SK-N-SH treated with all-trans-retinoic acid at 6 μM for 48 hours (cell line): ENCODE measurements at regions not wholly inside any gene's neighbourhood (a gene's known extent, or its start where the extent isn't known, plus 50 kb on each side); places are given as distances from the start of the nearest gene placed in this dataset.

Experiments
- SNAI2 ChIP-seq: fragments of 250-450 bp; sonication (Bioruptor Pico); IDR thresholded peaks from 2 replicates; pipeline ENCODE4 v1.5.0; 2020; ENCODE audit warnings: mild to moderate bottlenecking, moderate library complexity
- TCF4 ChIP-seq: fragments of 250-450 bp; sonication (Bioruptor Pico); IDR thresholded peaks from 2 replicates; pipeline ENCODE4 v1.8.0; 2021; ENCODE audit warnings: mild to moderate bottlenecking, moderate library complexity, borderline replicate concordance
- ZC3H10 ChIP-seq: fragments of 250-450 bp; sonication (Bioruptor Pico); IDR thresholded peaks from 2 replicates; pipeline ENCODE4 v1.5.1; 2021; ENCODE audit warnings: mild to moderate bottlenecking, moderate library complexity
- ZFP3 ChIP-seq: fragments of 250-450 bp; sonication (Bioruptor Pico); IDR thresholded peaks from 2 replicates; pipeline ENCODE4 v1.5.0; 2020; ENCODE audit warnings: mild to moderate bottlenecking, moderate library complexity
- TF ChIP-seq, protein P1 (sequence below): fragments of 250-450 bp; sonication (Bioruptor Pico); IDR thresholded peaks from 2 replicates; pipeline ENCODE4 v1.8.0; 2020; ENCODE audit warnings: mild to moderate bottlenecking, moderate library complexity, borderline replicate concordance

DNA sequence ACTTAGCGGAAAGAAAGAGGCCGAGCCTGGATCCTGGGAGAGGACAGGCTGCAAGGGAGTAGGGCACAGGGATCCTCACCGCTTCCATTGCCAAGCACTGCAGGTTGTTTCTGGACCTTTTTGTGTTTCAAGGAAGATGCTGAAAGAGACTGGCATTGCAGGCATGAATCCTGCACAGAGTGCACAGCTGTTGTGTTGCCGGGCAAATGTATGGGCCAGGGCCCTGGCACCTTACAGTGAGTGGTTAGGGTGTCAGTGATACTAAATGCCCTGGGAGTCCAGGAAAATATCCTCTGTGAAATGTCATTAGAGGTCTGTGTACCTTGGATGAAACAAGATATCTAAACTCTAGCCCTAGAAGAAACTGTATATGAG, 145.5 kb upstream of the FGGY start:
- TF ChIP-seq ZC3H10 (CRISPR knock-in tag) (no peak), SNAI2 (CRISPR knock-in tag) (no peak), ZFP3 (no peak), TCF4 (CRISPR knock-in tag) (no peak)
- TF ChIP-seq, protein P1, sequence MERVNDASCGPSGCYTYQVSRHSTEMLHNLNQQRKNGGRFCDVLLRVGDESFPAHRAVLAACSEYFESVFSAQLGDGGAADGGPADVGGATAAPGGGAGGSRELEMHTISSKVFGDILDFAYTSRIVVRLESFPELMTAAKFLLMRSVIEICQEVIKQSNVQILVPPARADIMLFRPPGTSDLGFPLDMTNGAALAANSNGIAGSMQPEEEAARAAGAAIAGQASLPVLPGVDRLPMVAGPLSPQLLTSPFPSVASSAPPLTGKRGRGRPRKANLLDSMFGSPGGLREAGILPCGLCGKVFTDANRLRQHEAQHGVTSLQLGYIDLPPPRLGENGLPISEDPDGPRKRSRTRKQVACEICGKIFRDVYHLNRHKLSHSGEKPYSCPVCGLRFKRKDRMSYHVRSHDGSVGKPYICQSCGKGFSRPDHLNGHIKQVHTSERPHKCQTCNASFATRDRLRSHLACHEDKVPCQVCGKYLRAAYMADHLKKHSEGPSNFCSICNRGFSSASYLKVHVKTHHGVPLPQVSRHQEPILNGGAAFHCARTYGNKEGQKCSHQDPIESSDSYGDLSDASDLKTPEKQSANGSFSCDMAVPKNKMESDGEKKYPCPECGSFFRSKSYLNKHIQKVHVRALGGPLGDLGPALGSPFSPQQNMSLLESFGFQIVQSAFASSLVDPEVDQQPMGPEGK (CRISPR knock-in tag): no peak
